ENCODE measurements at regions not wholly inside any gene's neighbourhood (a gene's known extent, or its start where the extent isn't known, plus 50 kb on each side); places are given as distances from the start of the nearest gene placed in this dataset.

- no peak for TF ChIP-seq CTCF (IDR thresholded peaks at IDR 0.05)
- DNase-seq (ENCODE audit: low spot score) (no peak), ATAC-seq (ENCODE audit: insufficient number of reproducible peaks, low FRiP score, low read depth) (no peak)
- no peak overlapping the region for H3K27ac ChIP-seq
- H3K36me3 ChIP-seq: no peaks in the 10 kb centered on the region
- H3K4me3 ChIP-seq: no peak overlapping the region
- H3K27me3 ChIP-seq (replicated peaks; ENCODE audit: insufficient read depth): no peaks in the 10 kb centered on the region
- no peaks in the 10 kb centered on the region for H3K9me3 ChIP-seq
- H3K4me1 ChIP-seq (ENCODE audit: control insufficient read depth in 1 of 2, low read depth in 2 of 2): peaks cover 0 to 11% of the 10 kb centered on the region in 2 donors
Observed at GRCh38 chr1:14363707-14364413, 234.6 kb upstream of the KAZN start.

GRCh38 chr1:14365301-14365988, 233.0 kb upstream of the KAZN start:
- no peak for DNase-seq (ENCODE audit: low spot score)
- no peaks in the 10 kb centered on the region for H3K27me3 ChIP-seq (replicated peaks; ENCODE audit: insufficient read depth)
- ATAC-seq (ENCODE audit: insufficient number of reproducible peaks, low FRiP score, low read depth): no peak
- no peak overlapping the region for H3K4me3 ChIP-seq
- peaks cover 0 to 11% of the 10 kb centered on the region in 2 donors for H3K4me1 ChIP-seq (ENCODE audit: control insufficient read depth in 1 of 2, low read depth in 2 of 2)
- no peaks in the 10 kb centered on the region for H3K36me3 ChIP-seq
- no peak for TF ChIP-seq CTCF (IDR thresholded peaks at IDR 0.05)
- H3K9me3 ChIP-seq: no peaks in the 10 kb centered on the region
- no peak overlapping the region for H3K27ac ChIP-seq

GRCh38 chr1:14366091-14367018, 232.1 kb upstream of the KAZN start:
- peak overlapping the region; percentile 39 for H3K4me3 ChIP-seq
- no peak for ATAC-seq (ENCODE audit: insufficient number of reproducible peaks, low FRiP score, low read depth)
- H3K27ac ChIP-seq: no peak overlapping the region

GRCh38 chr1:14367451-14367850, 231.0 kb upstream of the KAZN start:
- ATAC-seq (ENCODE audit: insufficient number of reproducible peaks, low FRiP score, low read depth): no peak
- no peak for TF ChIP-seq CTCF (IDR thresholded peaks at IDR 0.05)
- H3K9me3 ChIP-seq: no peaks in the 10 kb centered on the region
- no peaks in the 10 kb centered on the region for H3K27me3 ChIP-seq (replicated peaks; ENCODE audit: insufficient read depth)
- H3K4me1 ChIP-seq (ENCODE audit: control insufficient read depth in 1 of 2, low read depth in 2 of 2): peaks cover 0 to 11% of the 10 kb centered on the region in 2 donors
- no peaks in the 10 kb centered on the region for H3K36me3 ChIP-seq
- DNase-seq (ENCODE audit: low spot score): no peak
- H3K4me3 ChIP-seq: no peak overlapping the region
- H3K27ac ChIP-seq: no peak overlapping the region

More at GRCh38 chr1:14366091-14367018, 232.1 kb upstream of the KAZN start:
- no peak for DNase-seq (ENCODE audit: low spot score)
- no peaks in the 10 kb centered on the region for H3K9me3 ChIP-seq
- no peaks in the 10 kb centered on the region for H3K36me3 ChIP-seq
- H3K27me3 ChIP-seq (replicated peaks; ENCODE audit: insufficient read depth): no peaks in the 10 kb centered on the region
- H3K4me1 ChIP-seq (ENCODE audit: control insufficient read depth in 1 of 2, low read depth in 2 of 2): peaks cover 0 to 11% of the 10 kb centered on the region in 2 donors
- no peak for TF ChIP-seq CTCF (IDR thresholded peaks at IDR 0.05)
